GM12874 (cell line): ENCODE measurements at regions not wholly inside any gene's neighbourhood (a gene's known extent, or its start where the extent isn't known, plus 50 kb on each side); places are given as distances from the start of the nearest gene placed in this dataset.
A peak's percentile ranks its signal among the peaks of the same experiment; 100 is the strongest.

Experiments used
- TF ChIP-seq, protein P1 (sequence below): IDR thresholded peaks from 2 replicates; pipeline ENCODE4 v1.5.1; 2011; ENCODE audit warnings: low read depth, mild to moderate bottlenecking, control low read depth, low read length, moderate library complexity; ENCODE audit not compliant: insufficient read depth

DNA sequence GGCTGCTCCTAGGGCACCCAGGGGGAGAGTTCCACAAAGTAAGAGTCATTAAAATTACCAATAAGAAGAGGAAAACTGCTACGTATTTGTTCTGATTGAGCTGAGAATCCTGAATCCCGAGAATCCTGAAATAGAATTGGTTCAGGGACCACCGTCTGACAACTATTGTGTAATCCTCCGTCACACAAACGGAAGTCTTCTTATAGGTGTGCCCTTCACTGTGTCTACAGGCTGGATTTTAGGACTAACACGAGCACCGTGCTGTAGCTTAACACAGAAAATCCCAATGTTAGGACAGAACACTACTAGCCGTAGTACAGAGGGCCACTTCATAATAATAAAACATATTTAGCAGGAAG lies 50.6 kb upstream of the RNF182 start:
- TF ChIP-seq, protein P1, sequence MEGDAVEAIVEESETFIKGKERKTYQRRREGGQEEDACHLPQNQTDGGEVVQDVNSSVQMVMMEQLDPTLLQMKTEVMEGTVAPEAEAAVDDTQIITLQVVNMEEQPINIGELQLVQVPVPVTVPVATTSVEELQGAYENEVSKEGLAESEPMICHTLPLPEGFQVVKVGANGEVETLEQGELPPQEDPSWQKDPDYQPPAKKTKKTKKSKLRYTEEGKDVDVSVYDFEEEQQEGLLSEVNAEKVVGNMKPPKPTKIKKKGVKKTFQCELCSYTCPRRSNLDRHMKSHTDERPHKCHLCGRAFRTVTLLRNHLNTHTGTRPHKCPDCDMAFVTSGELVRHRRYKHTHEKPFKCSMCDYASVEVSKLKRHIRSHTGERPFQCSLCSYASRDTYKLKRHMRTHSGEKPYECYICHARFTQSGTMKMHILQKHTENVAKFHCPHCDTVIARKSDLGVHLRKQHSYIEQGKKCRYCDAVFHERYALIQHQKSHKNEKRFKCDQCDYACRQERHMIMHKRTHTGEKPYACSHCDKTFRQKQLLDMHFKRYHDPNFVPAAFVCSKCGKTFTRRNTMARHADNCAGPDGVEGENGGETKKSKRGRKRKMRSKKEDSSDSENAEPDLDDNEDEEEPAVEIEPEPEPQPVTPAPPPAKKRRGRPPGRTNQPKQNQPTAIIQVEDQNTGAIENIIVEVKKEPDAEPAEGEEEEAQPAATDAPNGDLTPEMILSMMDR: no peak

DNA sequence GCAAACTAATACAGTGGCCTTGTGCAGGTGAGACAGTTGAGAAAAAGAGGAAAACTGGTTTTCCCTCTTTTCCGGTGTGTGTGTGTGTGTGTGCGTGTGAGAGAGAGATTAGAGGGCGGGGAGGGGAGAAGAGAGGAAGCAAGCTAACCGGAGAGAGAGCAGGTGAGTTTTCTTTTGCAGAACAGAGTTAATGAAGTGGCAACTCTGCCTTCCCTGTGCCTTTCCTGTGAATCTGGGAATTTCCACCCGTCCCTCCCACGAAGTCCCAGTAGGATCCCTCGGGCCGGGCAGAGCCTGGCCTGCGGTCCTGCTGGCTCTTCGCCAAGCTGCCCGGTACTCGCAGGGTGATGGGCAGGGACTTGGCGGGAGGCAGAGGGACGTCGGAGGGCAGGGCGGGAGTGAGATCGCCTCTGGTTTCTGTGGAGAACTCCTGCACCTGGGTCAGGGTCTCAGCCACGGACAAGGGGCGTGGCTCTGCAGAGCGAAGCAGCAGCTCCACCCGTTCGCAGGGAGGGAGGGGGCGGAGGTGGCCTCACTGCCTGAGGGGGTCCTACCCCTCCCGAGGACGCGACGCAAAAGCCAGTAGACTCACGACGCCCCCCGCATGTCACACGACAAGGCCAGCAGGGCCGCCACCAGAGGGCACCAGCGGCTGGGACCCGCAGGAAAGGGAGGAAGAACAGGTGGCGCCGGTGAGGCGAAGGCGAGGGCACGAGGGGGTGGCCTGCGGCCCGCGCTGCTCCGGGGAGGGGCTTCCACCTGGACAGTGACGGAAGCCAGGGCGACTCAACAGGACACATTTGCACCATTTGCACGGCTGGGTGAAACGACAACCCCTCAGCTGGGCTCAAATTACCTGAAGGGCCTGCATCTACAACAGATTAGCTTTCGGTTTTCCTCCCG lies 51.2 kb upstream of the RNF182 start:
- TF ChIP-seq, protein P1: peak; percentile 91

DNA sequence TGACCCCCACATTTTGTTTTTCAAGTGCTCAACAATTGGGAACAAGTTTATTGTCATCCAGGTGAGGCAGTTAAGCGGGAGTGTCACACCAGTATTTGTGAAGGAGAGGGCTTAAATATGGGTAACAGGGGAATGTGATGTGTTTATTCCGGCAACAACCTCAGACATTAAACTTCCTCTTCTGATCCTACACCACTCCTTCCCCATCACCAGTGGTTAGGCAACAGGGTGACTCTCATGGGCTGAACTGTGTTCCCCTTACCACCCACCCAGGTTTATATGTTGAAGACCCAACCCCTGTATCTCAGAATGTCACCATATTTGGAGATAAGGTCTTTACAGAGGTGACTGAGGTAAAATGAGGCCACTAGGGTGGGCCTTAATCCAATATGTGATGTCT lies 52.1 kb upstream of the RNF182 start:
- TF ChIP-seq, protein P1: no peak

DNA sequence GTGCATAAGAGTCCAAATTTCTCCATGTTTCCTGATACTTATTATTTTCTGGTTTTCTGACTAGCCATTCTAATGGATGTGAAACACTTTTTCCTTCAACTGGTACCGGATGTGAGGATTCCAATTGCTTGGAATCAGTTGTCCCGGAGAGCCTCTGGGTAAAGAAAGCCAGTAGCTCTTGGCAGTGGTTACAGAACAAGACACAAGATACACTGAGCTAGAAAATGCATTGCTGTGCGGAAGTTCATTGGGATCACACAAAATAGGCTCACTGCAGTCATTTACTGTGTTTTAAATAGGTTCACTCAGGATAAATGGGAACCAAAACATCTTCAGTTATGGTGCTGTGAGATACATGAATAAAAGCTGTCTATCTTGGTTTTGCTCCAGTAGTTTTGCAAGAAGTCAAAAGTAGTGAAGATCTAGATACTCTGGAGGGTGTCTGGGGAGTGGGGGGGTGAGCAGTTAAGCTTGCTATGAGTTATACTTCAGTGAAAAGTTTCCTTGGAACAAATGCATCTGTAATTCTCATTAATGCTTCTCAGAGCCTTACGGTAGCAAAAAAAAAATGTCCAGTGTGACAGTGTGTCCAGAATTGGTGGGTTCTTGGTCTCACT lies 54.4 kb upstream of the RNF182 start:
- TF ChIP-seq, protein P1: no peak

DNA sequence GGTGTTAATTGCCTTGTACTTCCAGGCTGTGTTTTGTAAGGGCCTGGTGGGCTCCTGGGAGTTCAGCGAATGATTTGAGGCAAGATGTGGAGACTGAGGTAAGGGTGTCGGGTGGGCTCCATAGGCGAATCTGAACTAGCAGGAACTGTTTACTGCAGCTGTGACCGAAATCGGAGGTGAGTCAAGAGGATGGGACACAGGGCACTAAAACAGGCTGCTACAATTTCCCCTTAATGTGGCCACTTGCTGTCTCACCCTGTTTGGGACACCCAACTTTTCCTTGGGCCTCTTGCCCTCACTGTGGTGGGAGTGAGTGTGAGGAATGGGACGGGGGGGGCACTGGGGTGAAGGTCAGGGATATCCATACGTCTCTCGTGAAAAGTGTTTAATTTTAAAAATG lies 53.9 kb upstream of the MCUR1 start:
- TF ChIP-seq, protein P1: no peak

DNA sequence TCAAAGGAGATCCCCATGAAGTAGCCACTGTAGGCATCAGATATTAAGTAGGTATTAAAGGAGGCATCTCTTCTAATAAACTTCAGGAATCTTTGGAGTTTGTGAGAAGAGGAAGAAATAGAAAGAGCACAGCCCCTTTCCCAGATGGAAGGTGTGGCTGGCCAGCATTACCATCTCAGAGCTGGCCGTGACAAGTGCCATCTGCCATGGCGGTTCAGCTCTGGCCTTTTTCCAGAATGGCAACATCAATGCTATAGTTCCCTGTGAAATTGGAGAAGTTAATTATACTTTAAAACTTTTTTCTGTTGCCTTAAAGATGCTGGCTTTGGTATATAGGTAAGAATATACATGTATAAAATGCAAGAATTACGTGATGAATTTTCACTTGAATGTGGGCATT lies 51.9 kb upstream of the MCUR1 start:
- TF ChIP-seq, protein P1: no peak

DNA sequence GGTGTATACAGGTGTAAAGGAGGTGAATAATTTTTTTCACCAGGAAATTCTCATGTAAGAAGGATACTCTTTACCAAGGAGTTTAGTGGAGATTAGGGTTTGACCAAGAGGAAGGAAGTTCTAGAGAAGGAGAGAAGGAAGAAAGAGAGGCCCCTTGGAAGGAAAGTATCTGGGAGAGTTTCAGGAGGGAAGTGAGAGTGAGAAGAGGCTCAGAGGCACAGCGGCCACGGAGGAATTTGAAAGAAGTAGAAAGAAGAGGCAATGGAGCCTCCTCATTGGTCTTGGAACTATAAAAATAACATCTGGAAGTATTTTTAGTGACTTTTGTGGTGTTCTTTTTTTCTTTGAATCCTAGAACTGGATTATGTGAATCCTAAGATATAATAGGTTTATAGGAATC lies 50.8 kb upstream of the MCUR1 start:
- TF ChIP-seq, protein P1: no peak
